Stimulated activated CD4-positive, alpha-beta T cell treated with anti-CD3 and anti-CD28 coated beads, Interleukin-12 subunit alpha, Interleukin-12 subunit beta, amount 100 ng/mL, for 24 hours (primary cell): ENCODE measurements at regions not wholly inside any gene's neighbourhood (a gene's known extent, or its start where the extent isn't known, plus 50 kb on each side); places are given as distances from the start of the nearest gene placed in this dataset.

ENCODE experiments used
- DNase-seq, 2 experiments: peaks; one replicate each; pipeline ENCODE4 v3.0.0-alpha.2; 2020; ENCODE audit warnings: low read depth in 2 of 2

DNA sequence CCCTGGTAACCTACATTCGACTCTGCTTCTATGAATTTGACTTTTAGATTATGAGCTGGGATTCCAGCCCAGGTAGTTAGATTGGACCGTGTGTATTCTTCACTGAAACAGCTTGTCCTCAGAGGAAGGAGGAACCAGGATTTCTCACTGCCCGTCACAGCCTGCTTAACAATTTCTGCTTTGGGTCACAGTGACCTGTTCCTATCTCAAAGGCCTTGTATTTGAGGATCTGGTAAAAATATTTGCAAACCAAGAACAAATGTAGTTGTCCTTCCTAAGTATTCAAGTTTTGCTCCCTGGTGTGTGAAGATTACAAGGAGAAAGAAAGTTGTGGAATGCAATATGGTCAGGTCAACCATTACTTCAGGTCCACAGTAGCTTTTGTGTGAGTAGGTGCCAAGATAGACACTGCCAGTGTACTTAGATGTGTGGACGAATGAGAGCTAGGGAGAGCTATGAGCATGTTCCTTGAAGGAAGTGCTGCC is 55.1 kb downstream of the KIF4B start:
- DNase-seq: no peak

DNA sequence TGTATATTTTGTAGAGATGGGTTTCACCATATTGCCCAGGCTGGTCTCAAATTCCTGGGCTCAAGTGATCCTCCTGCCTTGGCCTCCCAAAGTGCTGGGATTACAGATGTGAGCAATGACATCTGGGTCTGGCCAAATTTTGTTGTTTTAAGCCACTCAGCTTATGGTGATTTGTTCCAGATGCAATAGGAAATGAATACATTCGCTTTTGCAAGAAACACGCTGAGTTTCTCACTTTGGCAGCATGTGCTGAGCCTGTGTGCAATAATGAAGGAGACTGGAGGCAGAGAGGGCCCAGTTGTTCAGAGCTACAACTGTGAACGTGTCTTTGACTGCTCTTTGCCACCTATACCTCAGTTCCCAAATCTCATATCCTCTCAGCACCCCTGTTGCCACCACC is 56.4 kb downstream of the KIF4B start:
- DNase-seq: no peak

DNA sequence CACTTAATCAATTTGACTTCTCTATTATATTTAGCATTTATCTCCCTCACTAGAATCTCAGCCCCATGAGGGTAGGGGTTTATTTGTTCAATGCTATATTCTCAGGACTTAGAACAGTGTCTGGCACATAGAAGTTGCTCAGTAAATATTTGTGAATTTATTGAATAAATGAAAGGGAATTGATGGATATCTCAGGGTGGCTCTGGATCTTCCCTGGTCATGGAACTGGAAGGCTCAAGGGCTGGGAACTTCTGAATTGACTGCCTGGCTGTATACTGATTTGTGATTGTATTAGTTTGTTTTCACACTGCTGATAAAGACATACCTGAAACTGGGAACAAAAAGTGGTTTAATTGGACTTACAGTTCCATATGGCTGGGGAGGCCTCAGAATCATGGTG is 57.2 kb downstream of the KIF4B start:
- no peak for DNase-seq

DNA sequence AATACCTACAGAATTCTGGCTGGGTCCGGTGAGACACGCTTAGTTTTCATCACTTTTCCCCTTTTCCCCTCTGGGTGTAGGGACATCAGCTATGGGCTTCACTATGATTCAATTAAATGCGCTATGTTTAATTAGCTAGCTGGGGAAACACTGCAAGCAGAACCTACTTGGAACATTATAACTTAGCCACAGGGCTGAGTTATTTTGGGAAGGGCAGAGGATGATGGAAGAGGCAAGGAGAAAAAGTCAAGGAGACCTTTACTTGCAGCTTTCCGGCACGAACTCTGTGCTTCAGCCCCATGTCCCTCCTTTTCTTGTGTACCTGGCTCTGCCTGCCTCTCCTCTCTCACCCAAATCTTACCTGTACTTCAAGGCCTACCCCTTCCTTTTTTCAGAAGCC is 62.8 kb downstream of the KIF4B start:
- no peak for DNase-seq

DNA sequence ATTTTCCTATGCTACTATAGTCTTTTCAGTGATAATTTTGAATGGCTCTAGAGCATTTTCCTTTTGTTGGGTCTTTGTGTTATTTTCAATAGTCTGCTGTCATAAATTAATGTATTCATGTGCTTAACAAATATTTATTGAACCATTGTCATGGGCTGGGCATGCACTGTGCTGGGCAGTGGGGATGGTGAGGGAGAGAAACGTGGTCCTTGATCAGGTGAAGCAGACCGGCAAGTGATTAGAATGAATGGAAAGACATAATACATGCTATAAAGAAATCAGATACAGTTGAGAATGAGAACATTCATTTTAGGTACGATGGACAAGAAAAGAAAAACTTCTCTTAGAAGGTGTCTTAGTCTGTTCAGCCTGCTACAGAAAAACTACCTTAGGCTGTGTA is 66.1 kb downstream of the KIF4B start:
- DNase-seq: no peak

DNA sequence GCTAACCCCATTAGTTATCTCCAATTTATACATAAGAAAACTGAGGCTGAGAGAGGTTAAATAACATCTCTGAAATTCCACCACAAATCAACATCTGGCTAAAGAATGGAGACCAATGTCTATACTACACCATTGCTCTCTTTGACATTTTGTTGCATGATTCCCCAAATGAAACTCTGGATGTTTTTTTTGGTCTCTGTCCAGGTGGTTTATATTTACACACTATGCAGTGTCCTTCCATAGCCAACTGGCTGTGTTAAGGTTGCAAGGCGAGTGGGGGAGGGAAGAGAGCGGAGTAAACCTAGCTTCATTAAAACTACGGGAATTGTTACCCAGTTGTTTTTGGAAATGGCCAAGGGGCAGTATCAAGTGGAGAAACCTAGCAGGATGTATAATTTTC is 67.2 kb downstream of the KIF4B start:
- DNase-seq: no peak

DNA sequence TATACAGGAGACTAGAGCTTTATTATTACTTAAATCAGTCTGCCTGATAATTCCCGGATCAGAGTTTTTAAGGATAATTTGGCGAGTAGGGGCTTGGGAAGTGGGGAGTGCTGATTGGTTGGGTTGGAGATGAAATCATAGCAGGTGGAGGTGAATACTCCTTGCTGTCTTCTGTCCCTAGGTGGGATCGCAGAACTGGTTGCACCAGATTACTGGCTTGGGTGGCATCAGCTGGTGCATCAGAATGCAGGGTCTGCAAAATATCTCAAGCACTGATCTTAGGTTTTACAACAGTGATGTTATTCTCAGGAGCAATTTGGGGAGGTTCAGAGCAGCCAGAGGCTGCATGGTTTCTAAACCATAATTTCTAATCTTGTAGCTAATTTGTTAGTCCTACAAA is 68.1 kb downstream of the KIF4B start:
- DNase-seq: no peak

DNA sequence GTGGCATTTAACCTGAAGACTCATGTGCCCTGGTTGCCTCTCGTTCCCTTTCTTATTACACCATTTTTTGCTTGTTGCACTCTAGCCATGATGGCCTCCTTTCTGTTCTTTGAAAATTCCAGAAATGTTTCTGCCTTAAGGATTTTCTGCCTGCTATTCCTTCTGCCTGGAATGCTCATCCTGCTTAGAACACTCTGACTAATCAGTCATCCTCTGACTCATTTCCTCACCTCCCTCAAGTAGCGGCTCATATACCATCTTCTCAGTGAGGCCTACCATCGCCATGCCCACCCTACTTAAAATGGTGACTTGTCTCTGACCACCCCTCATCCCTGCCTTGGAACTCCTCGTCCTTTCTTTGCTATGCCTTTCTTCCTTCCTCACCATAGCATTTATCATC is 68.8 kb downstream of the KIF4B start:
- no peak for DNase-seq

DNA sequence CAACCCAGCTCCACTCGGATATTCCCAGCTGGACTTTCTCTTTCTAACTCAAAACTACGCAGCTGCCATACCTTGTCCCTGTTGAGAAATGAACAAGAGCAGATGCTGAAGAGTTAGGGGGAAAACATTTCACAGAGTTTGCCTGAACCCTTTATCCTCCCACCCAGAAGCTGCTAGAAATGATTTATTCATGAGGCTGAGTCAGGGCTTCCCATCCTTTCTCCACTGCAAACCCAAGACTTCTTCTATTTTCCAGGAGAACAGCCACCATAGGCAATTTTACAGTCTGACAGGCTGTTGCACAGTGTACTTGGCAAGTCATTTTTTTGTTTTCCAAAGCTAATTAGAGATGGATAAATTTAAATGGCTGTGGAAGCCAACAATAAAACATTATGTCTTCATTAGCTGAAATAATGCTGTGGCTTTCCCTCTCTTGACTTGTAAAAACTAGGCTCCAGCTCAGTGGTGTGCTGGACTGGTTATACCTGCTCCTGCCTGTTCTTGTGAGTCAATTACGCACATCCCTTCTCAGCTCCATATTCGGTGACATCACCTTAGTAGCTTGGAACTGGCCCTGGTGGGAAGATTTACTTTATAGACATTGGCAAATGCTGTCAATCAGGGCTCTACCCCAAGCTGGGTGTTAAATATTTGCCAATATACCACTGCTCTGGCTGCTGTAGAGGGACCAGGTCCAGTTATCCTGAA is 71.9 kb downstream of the KIF4B start:
- DNase-seq: no peak

DNA sequence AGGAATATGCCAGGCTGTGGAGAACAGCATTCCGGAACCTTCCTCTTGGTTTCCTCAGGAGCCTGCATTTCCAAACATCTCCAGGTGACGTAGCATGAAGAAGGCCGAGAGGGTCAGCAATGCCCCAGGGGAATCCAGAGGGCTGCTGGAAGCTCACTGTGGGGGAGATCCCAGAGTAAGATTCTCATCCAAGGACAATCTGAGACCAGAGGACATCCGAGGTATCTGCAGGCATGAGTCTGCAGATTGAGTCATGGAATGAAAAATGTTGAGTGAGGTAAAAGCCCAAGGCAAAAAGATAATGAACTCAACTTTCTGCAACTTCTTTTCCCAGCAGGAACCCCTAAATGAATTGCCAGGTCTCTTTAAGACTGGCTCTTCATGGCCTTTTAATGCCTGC is 73.5 kb downstream of the KIF4B start:
- no peak for DNase-seq

DNA sequence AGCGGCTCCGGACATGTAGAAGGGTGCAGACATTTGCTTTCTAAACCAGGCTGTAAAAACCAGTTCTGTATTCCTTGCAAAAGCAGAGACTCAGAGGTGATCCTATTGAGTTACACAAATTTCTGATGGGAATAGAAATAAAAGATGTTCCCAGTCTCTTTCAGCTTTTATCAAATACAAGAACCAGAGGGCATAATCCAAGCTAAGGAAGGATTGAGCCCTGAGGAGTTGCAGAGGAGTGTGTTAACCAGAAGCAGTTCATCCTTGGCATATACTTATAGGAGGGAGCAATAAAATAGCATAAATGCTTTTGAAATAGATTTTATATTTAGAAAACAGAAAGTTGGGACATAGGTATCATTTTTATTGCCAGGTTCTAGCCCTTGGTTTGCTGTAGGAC is 75.3 kb downstream of the KIF4B start:
- DNase-seq: no peak

DNA sequence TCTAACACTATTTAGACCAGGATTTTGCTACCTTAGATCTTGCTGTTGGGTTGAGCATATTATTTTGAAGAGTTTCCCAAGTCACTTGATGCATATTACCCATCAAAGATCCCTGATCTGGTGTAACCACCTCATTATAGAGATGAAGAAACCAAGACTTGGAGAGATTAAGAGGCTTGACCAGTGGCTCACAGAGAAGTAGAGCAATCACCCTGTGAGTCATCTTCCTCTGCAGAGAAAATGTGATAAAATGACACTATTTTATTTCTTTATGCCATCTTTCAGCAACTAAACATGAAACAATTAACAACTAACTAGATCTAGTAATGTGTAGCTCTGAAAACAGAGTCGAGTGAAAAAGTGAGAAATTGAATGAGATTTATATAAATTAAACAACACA is 76.1 kb downstream of the KIF4B start:
- DNase-seq: no peak

DNA sequence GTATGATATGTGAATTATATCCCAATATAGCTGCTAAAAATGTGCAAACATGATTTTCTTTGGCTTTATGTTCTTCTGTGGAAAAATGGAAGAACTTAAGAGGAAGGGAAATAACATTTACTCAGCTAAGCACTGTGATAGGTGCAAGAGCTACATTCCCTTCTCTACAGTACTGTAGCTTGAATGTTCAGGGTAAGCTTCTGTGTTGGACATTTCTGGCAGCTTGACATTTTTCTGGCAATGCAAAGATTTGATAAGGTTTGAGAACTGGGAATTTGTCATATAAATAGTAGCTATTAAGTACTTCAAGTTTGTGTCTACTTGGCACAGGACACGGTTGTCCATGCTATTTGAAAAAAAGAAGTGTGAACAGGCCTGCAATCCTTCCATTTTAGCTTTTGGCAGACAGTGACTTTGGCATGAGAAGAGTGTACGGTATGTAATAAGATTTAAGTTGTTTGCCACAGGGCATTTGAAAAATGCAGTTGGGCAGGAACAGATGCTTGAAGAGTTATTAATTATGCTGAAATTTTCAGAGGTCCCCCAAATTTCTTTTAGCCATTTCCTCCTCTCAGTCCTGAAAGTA is 77.6 kb downstream of the KIF4B start:
- no peak for DNase-seq

DNA sequence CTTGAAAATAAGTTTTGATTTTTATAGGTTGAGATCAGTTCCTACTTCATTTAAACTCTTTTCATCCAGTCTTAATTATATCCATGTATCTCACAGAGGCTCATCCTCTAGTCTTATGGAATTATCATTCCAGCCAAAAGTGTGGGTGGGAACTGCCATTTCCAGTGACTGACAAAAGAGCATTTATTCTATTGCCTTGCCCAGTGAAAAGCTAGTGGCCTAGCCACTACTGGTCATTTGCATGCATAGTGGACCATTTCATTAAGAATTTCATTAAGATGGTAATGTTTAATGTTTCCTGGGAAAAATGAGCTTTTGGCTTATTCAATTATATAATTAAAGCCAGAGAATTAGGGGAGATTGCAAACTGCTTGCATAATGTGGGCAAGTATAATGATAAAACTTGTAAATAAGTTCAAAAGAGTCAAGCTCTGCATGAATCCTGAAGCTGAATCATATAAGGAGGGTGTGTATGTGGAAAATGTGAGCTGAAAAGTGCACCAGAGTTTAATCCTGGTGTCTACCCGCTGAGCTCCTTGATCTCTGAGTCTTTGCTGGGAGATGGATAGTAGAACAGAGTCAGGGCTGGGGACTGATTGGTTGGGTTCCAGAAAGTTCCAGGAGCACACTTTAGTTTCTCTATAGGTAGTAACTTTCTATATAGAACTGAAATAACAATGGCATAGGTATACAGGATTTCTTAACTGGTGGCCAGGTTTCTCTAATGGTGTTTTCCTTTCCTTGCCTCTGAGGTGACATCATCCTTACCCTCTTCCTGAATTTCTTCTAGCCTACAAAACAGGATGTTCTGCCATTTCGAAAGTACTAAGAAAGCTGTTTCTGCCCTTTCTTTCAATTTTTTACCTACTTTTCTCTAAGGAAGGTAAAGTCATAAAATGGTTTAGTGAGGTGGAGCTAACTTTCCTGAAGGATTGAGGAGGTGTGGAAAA is 78.5 kb downstream of the KIF4B start:
- no peak for DNase-seq

DNA sequence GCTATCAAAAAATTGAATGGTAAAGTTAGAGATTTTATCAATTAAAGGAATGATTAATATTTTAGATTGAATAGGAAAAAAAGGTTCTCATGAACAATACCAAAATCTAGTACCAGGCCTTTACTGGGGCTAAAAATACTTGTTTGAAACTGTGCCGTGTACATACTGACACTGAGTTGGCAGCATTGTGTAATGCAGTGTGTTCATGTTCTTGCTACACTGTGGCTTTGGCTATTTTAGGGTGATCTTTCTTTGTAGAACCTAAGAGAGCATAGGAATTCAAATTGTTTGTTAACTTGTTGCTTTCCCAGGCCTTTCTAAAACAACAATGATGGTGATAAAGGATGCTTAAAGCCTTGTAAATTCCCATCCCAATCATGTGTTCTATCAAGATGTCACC is 80.9 kb downstream of the KIF4B start:
- no peak for DNase-seq

DNA sequence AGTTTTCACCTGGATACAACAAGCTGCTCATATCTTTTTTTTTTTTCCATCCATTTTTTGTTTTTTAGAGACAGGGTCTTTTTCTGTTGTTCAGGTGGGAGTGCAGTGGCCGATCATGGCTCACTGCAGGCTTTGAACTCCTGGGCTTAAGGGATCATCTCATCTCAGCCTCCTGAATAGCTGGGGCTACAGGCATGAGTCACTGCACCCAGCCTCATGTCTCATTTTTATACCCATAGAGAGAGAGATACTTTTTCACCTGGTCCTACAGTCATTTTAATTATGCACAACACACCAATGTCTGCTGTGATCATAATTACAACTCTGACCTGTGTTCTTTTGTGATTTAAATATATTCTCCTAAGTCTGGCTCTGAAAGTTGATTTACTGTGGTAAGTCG is 84.4 kb downstream of the KIF4B start:
- no peak for DNase-seq

DNA sequence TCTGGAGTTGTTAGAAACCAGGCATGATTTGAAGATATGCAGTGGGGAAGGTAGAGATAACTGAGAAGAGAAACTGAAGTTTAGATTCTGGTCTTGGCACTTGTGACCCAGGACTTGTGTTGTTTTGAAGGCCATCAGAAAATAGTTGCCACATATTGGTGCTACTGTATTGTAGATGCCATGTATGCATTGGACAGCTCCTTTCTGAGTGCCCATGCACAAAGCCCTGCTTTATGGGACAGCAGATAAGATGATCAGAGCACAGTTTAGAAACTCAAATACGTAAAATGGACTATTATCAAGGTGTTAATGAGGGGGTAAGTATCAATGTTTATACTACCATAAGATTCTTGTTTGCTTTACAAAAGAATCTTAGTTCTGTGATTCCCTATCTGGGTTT is 84.9 kb downstream of the KIF4B start:
- DNase-seq: no peak

DNA sequence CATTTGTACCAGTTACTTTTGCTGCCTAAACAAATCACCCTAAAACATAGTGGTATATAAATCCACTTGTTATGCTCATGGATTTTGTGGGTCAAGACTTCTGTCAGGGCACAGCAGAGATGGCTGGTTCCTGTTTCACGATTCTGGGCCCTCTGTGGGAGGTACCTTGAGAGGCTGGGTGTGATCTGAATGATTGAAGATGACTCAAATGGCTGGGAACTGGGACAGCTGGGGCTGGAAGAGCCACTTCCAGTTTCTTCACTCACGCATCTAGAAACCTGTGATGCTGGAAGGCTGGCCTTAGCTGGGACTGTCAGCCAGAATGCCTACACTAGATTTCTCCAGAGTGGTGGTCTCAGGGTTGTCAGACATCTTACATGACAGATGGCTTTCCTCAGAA is 88.1 kb downstream of the KIF4B start:
- DNase-seq: no peak

DNA sequence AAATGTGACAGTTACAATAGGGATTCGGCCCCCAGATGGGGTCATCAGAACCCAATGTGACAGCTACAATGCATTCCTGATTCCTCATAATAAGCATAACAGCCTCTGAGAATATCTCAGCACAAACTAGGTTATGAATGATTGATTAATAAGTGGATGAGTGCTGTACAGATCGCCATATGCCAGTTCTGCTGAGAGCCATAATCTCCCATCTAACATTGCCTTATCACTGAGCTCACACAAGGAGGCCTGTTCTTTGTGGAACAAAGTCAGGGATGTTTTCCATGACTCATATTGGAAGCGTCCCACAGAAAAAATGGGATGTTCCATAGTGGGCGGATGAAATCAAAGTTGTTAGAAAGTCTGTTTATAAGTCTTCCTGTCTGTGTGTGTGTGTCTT is 89.6 kb downstream of the KIF4B start:
- DNase-seq: no peak

DNA sequence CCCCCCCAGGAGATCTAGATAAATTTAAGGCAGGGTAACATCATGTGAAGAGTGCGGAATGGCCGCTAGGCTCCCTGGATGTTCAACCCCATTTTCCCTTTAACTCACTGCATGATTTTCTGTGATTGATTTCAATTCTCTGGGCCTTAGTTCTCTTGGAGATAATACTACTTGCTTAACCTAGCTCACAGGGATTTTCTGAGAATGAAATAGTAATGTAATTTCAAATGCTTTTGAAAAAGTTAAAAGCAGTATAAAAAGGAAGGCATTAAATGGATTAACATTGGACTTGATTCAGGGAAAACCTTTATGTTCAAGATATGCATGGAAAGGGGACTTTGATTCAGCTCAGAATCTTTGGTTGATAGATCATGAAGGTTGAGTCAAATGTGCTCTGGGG is 90.9 kb downstream of the KIF4B start:
- no peak for DNase-seq

DNA sequence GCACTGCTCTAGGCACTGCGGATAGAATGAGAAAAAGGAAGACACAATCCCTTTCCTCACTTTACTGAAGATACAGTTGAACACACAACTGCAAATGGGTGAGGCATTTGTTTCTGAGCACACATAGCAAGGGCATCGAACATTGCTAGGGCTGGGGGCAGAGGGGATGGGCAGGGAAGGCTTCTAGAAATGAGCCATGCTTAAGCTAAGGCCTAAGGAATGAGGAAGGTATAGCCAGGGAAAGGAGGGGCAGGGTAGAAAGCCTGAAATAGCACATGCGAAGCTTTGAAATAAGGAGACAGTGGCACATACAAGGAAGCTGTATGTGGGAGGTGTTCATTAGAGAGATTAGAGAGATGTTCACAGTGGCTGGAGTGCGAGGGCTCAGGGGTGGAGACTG is 92.7 kb downstream of the KIF4B start:
- no peak for DNase-seq

DNA sequence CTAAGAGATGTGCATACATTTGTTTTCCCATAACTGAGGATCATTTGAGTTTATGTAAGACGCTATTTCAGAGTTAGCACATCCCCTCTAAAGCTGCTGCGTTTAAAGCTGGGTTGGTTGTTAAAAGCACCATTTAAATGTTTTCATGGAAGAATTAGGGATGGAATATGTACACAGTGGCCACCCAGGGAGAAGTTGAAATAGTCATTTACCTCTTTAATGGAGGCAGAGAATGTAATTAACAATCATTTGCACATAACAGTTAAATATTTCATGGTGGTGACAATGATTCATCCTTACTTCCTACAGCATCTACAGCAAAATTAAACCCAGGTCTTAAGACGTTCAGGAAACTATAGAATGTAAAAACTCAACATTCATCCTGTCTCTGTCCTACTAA is 100.3 kb downstream of the KIF4B start:
- DNase-seq: no peak

DNA sequence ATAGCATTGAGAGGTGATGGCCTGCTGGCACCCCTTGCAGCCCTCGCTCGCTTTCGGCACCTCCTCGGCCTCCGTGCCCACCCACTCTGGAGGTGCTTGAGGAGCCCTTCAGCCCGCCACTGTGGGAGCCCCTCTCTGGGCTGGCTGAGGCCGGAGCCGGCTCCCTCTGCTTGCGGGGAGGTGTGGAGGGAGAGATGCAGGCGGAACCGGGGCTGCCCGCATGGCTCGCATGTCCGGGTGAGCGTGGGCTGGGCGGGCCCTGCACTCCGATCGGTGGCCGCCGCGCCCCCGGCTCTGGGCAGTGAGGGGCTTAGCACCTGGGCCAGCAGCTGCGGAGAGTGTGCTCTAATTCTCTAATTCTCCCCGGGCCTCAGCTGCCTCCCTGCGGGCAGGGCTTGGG is 101.1 kb downstream of the KIF4B start:
- DNase-seq: no peak
